GM12878 (cell line): ENCODE measurements at regions not wholly inside any gene's neighbourhood (a gene's known extent, or its start where the extent isn't known, plus 50 kb on each side); places are given as distances from the start of the nearest gene placed in this dataset.

Experiments used
- ATAC-seq: fragments of 200-7000 bp; cut with Tn5 transposase; 3 replicates; pipeline ENCODE4 v1.9.1; 2020; ENCODE audit warnings: mild to moderate bottlenecking, moderate library complexity
- BruUV-seq: library from RNA; stranded (reverse); fragments of 400-500 nt; replicated peaks from 2 replicates; lab custom pipeline; 2021; lab: Mats Ljungman, UMichigan
- CTCF ChIA-PET: fragments of 300-600 bp; sonication (Branson Sonifier 250); formaldehyde crosslinking; extraction: SDS; loops from one replicate; lab custom pipeline; 2021; ENCODE audit warnings: inconsistent platforms; lab: Yijun Ruan, JAX
- POLR2A ChIA-PET: fragments of 350-600 bp; formaldehyde crosslinking; extraction: SDS; loops from one replicate; lab custom pipeline; 2021; ENCODE audit warnings: inconsistent platforms; lab: Charles Lee
- RAD21 ChIA-PET: fragments of 300-600 bp; sonication (Branson Sonifier 250); formaldehyde crosslinking; loops from one replicate; lab custom pipeline; 2023; ENCODE audit warnings: antibody characterized with exemption; ENCODE audit not compliant: unreplicated experiment; lab: Charles Lee
- SMC1A ChIA-PET: fragments of 300-600 bp; sonication (Branson Sonifier 250); formaldehyde crosslinking; loops from one replicate; lab custom pipeline; 2023; ENCODE audit not compliant: unreplicated experiment, uncharacterized antibody; lab: Charles Lee
- DNase-seq: peaks from one replicate; pipeline ENCODE4 v3.0.0-alpha.2; 2011; ENCODE audit warnings: low read depth, low spot score
- FAIRE-seq: peaks from 3 replicates; lab custom pipeline; 2011; peaks lifted over from hg19 to GRCh38; lab: Jason Lieb, UNC
- H2AFZ ChIP-seq: 2 replicates; pipeline ENCODE4 v1.6.0; 2011; ENCODE audit warnings: low read depth, low read length, control low read depth; ENCODE audit not compliant: control insufficient read depth
- H3K27ac ChIP-seq: 2 replicates; pipeline ENCODE4 v1.5.1; 2011; ENCODE audit warnings: control low read depth; ENCODE audit not compliant: control insufficient read depth, insufficient read depth
- H3K27me3 ChIP-seq, 2 experiments: replicated peaks in 1 of 2; 2 replicates each; pipeline versions ENCODE4 v1.6.0 to v1.6.1; 2011; ENCODE audit warnings: low read length in 1 of 2; ENCODE audit not compliant: control insufficient read depth in 2 of 2, insufficient read depth in 2 of 2
- H3K36me3 ChIP-seq, 2 experiments: 2 replicates each; pipeline ENCODE4 v1.5.1; 2011; ENCODE audit warnings: low read length in 1 of 2; ENCODE audit not compliant: control insufficient read depth in 2 of 2, insufficient read depth in 2 of 2
- H3K4me1 ChIP-seq: 2 replicates; pipeline ENCODE4 v1.6.1; 2011; ENCODE audit warnings: mild to moderate bottlenecking, low read length, moderate library complexity, mixed read lengths; ENCODE audit not compliant: control insufficient read depth, insufficient read depth
- H3K4me2 ChIP-seq: 2 replicates; pipeline ENCODE4 v1.6.0; 2011; ENCODE audit warnings: control low read depth; ENCODE audit not compliant: control insufficient read depth, insufficient read depth
- H3K4me3 ChIP-seq: fragments of 200-600 bp; sonication (generic); 2 replicates; pipeline ENCODE4 v1.5.1; 2016
- H3K79me2 ChIP-seq: 2 replicates; pipeline ENCODE4 v1.6.0; 2011; ENCODE audit warnings: low read length; ENCODE audit not compliant: control insufficient read depth, insufficient read depth
- H3K9ac ChIP-seq: 2 replicates; pipeline ENCODE4 v1.8.0; 2011; ENCODE audit warnings: low read length, control low read depth, mixed read lengths; ENCODE audit not compliant: control insufficient read depth, insufficient read depth
- H3K9me3 ChIP-seq: replicated peaks from 3 replicates; pipeline ENCODE4 v1.5.1; 2011; ENCODE audit warnings: mild to moderate bottlenecking, low read length; ENCODE audit not compliant: control insufficient read depth, insufficient read depth
- H4K20me1 ChIP-seq: 2 replicates; pipeline ENCODE4 v1.6.0; 2011; ENCODE audit not compliant: control insufficient read depth, insufficient read depth
- HCFC1 ChIP-seq: fragments of 150-350 bp; IDR thresholded peaks from 2 replicates; pipeline ENCODE4 v1.6.1; 2014; ENCODE audit warnings: low read length
- NFYA ChIP-seq: IDR thresholded peaks from 2 replicates; pipeline ENCODE4 v1.6.1; 2011; ENCODE audit warnings: low read depth, mild to moderate bottlenecking, low read length, improper control_type of control experiment, borderline replicate concordance
- PML ChIP-seq: IDR thresholded peaks from 2 replicates; pipeline ENCODE4 v1.6.1; 2012; ENCODE audit warnings: low read length, inconsistent platforms
- RB1 ChIP-seq: fragments of 450-650 bp; formaldehyde crosslinking; IDR thresholded peaks from 2 replicates; pipeline ENCODE4 v1.6.1; 2017; ENCODE audit warnings: mild to moderate bottlenecking, borderline replicate concordance
- RCOR1 ChIP-seq: conservative IDR thresholded peaks from 2 replicates; pipeline ENCODE4 v1.6.1; 2012; ENCODE audit warnings: low read depth, low read length, improper control_type of control experiment
- TAF1 ChIP-seq: IDR thresholded peaks from 2 replicates; pipeline ENCODE4 v1.6.1; 2011; ENCODE audit warnings: mild to moderate bottlenecking, low read depth, low read length, borderline replicate concordance
- ZBED1 ChIP-seq: IDR thresholded peaks from 2 replicates; pipeline ENCODE4 v1.6.1; 2016; ENCODE audit warnings: borderline replicate concordance
- ZZZ3 ChIP-seq: IDR thresholded peaks from 2 replicates; pipeline ENCODE4 v1.6.1; 2011; ENCODE audit warnings: low read depth; ENCODE audit not compliant: control insufficient read depth, insufficient read length
- WGBS: methylation state at CpG from one replicate; pipeline ENCODE4 v1.1.6; 2016; ENCODE audit warnings: low lambda C conversion rate; ENCODE audit not compliant: insufficient replicate concordance, insufficient coverage; ENCODE audit errors: missing lambda C conversion rate; 5-methylcytosine and 5-hydroxymethylcytosine counted together
- in situ Hi-C: fragments of 300-500 bp; cut with MboI; formaldehyde crosslinking; loops from 9 replicates; pipeline ENCODE4 v1.14.3; 2018; ENCODE audit warnings: mixed read lengths
- intact Hi-C: fragments of 100-400 bp; cut with micrococcal nuclease; formaldehyde crosslinking; loops from one replicate; pipeline ENCODE4 v1.14.2; 2022; ENCODE audit not compliant: unreplicated experiment

- no peak for TF ChIP-seq RB1
- TF ChIP-seq, all 136 proteins: peak for 0
Measured at GRCh38 chr9:1738511-1739100, 276.5 kb upstream of the SMARCA2 start (continued).

DNA sequence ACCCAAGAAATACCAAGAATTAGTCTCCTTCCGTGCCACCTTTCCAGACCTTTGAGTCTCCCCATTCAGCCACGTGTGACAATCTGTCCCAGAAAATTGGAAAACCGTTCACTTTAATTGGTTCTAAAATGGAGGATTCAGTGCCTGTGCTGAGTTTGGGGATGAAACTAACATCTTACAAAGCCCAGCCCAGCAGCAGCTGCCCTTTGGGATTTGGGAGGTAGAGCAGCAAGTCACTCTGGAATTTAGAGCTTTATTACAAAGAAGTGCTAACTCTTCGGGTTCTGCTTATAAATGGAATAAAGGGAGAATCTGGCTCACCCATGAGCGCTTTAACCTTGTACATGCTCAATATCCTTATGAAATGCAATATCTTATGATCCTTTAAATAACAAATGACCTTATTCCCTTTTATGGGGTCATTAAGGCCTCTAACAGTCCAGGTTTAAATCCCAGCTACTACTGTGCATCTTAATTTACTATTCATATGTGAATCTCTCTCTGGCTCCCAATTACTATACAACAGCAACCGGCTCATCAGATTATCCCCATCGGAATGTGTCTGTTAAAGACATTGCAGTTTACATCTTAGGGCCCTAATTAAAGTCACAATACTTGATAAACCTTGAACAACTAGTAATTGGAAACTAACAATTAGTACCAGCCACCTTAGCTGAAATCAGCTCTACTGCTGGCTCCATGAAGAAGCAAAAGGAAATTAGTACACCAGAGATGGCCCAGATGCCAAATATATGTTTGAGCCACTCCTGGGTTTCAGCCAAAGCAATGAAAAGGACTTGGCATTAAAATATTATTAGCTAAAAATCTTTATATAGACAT, 271.8 kb upstream of the SMARCA2 start:
- FAIRE-seq, result no peak

More for the DNA sequence above, 271.8 kb upstream of the SMARCA2 start:
- H3K27ac ChIP-seq, result no peak overlapping the region
- ChIA-PET CTCF (interaction anchor here (1.1 to 1.8 kb wide), 3 partner anchors 10 to 344 kb away, joined by 3 to 8 read pairs (median 5); no protein-coding TSS in a partner anchor), RAD21 (no interaction called here), POLR2A (no interaction called here), SMC1A (interaction anchor here (0.6 to 0.9 kb wide), 4 partner anchors 48 to 403 kb away, joined by 3 to 4 read pairs (median 3); no protein-coding TSS in a partner anchor)
- H4K20me1 ChIP-seq, result no peaks in the 10 kb centered on the region
- H3K79me2 ChIP-seq, result no peaks in the 10 kb centered on the region
- no peaks in the 10 kb centered on the region; the same call in 2 of the 3 replicates for H3K9me3 ChIP-seq
- WGBS, result 56% methylated on average over 7 of the region's 7 CpGs
- H3K4me1 ChIP-seq, result no peaks in the 10 kb centered on the region; the same call in 1 of the 2 replicates
- in situ Hi-C loops, result no loop called here
- no TSS peak for BruUV-seq
- ATAC-seq (no peak), DNase-seq (no peak)
- no peak overlapping the region for H3K4me2 ChIP-seq
- TF ChIP-seq NFYA (no peak), TAF1 (no peak), RCOR1 (no peak), HCFC1 (no peak), ZZZ3 (no peak), ZBED1 (no peak), PML (no peak)
- H2AFZ ChIP-seq, result no peak overlapping the region
- H3K4me3 ChIP-seq, result no peak overlapping the region
- H3K9ac ChIP-seq, result no peak overlapping the region
- no peaks in the 10 kb centered on the region for H3K36me3 ChIP-seq
- no peaks in the 10 kb centered on the region for H3K27me3 ChIP-seq
- intact Hi-C loops, result no loop called here
